Fibroblast of the aortic adventitia (primary cell): ENCODE measurements at regions not wholly inside any gene's neighbourhood (a gene's known extent, or its start where the extent isn't known, plus 50 kb on each side); places are given as distances from the start of the nearest gene placed in this dataset.
"Not testable (repeated sequence)": the region's sequence is repeated elsewhere in the genome, so short reads cannot be mapped to it uniquely, and the experiment has no call there.

Experiments used
- DNase-seq: peaks from one replicate; pipeline ENCODE4 v3.0.0-alpha.2; 2010; ENCODE audit warnings: low read depth
- H3K4me3 ChIP-seq: 2 replicates; pipeline ENCODE4 v1.5.1; 2011; ENCODE audit warnings: low read depth, mild to moderate bottlenecking, control low read depth, low read length, moderate library complexity
- CTCF ChIP-seq: IDR thresholded peaks from 2 replicates; pipeline ENCODE4 v1.5.1; 2011; ENCODE audit warnings: mild to moderate bottlenecking, low read length, control low read depth, inconsistent platforms; ENCODE audit not compliant: insufficient read depth

DNA sequence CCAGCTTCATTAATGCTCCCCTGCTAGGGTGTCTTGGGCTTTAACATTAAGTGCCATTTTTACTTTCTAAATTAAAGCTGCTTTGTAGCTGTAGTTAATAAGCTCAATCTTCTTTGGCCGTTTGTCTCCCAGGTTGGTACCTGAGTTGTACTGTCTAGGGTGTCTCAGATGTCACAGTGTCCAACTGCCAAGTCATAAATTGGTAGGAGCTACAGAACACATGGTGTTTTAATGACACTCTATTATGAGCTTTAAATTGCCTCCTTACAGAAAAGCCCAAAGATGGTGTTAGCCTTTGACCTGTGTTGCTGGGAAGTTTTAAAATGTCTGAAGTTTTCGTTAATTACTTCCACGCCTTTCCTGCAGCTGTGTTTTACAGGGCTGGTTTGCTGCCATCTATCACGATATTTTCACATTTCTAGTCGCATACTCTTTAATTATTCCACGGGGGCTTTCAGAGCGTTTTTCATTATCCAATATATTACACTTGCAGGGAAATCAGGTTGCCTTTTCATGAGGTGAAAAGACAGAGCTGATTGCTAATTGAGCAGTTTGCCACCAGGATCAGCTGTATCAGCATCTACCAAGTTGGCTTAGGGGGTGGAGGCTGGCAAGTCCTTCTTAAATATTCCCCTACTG is 247.8 kb upstream of the PLPP4 start:
- no peak overlapping the region for H3K4me3 ChIP-seq
- DNase-seq: no peak
- TF ChIP-seq CTCF: no peak

DNA sequence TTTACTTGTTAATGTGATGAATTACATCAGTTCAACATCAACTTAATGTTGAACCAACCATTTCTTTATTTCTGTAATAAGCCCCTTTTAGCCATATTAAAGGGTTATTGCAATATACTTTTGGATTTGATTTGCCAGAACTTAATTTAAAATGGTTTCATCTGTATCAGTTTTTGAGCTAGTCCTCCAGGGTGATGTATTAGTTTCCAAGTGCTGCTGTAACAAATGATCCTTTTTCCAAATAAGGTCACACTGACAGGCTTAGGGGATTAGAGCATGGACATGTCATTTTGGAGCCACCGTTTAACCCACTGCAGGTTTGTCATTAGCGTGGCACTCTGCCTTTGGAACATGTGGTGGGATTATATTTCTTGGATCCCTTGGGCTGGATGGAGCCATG is 244.8 kb upstream of the PLPP4 start:
- TF ChIP-seq CTCF: no peak
- H3K4me3 ChIP-seq: no peak overlapping the region
- no peak for DNase-seq

DNA sequence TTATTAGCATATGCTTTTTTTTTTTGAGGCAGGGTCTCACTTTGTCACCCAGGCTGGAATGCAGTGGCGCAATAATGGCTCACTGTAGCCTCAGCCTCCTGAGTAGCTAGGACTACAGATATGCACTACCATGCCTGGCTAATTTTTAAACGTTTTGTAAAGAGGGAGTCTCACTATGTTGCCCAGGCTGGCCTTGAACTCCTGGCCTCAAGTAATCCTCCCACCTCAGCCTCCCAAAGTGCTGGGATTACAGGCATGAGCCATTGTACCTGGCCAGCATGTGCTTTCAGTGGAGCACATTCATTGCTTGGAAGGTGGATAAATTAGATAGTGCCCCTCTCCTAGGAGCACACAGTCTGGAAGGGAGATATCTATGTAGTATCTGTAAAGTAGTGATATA is 243.7 kb upstream of the PLPP4 start:
- not testable (repeated sequence) for DNase-seq

DNA sequence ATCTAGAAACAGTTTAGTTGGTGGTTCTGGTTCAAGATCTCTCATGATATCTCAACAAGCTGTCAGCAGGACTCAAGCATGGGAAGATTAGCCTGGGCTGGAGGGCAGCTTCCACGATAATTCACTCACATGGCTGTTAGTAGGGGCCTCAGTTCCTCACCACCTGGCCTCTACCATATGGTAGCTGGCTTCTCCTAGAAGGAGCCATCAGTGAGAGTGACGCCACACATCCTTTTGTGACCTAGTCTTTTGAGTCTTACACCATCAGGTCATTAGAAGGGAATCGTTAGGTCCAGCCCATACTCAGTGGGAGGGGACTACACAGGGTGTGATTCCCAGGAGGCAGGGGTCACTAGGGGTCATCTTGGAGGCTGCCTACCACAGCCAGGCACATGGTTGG is 239.3 kb upstream of the PLPP4 start:
- no peak for DNase-seq
- no peak for TF ChIP-seq CTCF
- H3K4me3 ChIP-seq: no peak overlapping the region

More for the DNA sequence above, 243.7 kb upstream of the PLPP4 start:
- H3K4me3 ChIP-seq: not testable (repeated sequence)

DNA sequence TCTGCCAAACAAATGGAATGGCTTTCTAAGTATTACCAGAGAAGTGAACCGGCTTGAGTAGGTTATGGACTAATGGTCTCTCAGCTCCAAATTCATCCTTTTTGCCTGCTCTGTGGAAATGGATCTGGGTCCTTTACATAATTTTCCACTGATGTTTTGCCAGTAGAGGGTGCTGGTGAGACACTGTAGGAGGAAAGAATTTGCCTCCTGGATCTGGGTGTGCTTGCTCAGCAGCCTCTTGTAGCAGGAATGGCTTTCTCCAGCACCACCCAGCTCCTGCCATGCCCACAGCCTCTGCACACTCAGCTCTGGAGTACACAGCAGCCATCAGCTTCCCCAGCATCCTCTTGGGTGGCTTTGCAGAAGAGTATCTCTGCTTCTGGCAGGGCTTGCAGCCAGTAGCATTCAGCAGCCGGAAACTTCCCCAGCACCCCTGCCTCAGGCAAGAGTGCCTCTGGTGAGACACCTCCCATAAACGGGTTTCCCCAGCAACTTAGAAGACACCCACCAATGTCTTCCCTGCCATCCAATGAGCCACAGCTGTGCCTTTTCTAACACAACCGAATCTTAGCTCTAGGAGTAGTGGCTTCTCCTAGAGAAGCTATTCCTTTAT is 235.0 kb upstream of the PLPP4 start:
- DNase-seq: peak; percentile 70
- TF ChIP-seq CTCF: peak; percentile 68
- H3K4me3 ChIP-seq: no peak overlapping the region

DNA sequence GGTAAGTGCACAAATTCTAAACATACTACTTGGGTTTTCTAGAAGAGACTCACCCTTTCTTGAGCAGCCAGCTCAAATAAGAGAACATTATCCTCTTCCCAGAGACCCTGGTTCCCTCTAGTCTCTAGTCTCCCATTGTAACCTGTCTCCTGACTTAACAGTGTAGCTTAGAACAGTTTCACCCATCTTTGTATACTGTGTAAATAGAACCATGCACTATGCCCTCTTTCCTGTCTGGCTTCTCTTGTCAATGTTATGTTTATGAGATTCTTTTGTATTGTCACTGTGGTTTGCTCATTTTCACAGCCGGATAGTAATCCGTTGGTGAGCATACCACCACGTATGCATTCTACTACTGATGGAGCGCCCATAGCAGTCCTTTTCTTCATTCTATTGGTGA is 227.4 kb upstream of the PLPP4 start:
- DNase-seq: no peak
- TF ChIP-seq CTCF: no peak

GRCh38 chr10:120239695-120240094 is 217.3 kb upstream of the PLPP4 start:
- not testable (repeated sequence) for H3K4me3 ChIP-seq, DNase-seq

More for the DNA sequence above, 227.4 kb upstream of the PLPP4 start:
- no peak overlapping the region for H3K4me3 ChIP-seq

DNA sequence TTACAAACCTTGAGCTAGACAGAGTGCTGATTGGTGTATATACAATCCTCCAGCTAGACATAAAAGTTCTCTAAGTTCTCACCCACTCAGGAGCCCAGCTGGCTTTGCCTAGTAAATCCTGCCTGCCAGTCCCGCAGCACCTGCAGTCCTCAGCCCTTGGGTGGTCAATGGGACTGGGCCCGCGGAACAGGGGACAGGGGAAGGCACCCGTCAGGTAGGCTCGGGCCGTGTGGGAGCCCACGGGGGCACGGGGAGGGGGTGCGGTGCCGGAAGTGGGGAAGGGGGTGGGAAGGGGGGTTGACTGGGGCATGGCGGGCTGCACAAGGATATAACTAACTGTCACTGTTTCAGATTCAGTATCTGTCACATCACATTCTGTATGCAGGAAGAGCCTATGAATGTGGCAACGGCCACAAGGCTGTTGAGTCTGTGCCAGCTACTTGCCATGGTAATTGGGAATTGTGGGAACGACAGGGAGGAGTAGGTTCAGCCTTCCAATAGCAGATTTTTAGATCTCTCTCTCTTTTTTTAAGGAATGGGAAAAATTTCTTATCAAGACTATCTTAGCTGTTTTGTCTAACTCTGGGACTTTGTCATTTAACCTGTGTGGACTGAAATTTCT is 205.1 kb upstream of the PLPP4 start:
- no peak for TF ChIP-seq CTCF
- no peak for DNase-seq
- no peak overlapping the region for H3K4me3 ChIP-seq
